Jurkat, Clone E6-1 (cell line): ENCODE measurements at regions not wholly inside any gene's neighbourhood (a gene's known extent, or its start where the extent isn't known, plus 50 kb on each side); places are given as distances from the start of the nearest gene placed in this dataset.

Experiments
- DNase-seq: peaks from one replicate; pipeline ENCODE4 v3.0.0-alpha.2; 2011; ENCODE audit warnings: low read depth, low spot score
- H3K4me3 ChIP-seq: 2 replicates; pipeline ENCODE4 v1.5.1; 2011; ENCODE audit warnings: mild to moderate bottlenecking, low read length, control low read depth, moderate library complexity

DNA sequence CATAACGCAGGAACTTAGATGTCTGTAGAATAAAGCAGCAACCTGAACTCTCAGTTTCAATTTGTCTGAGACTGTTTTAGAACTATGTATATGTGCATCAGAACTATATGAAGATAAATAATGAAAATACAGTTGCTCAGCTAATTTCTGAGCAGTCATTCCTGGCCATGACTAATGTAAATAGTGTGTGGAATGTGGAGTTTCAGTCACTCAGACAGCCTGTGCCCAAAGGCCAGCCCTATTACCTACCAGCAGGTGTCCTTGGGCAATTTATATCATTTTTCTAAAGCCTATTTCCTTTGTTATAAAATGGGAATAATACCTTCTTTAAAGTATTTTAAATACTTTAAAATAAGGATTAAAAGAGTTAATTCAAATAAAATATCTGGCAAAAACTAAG is 56.0 kb upstream of the RELL1 start:
- DNase-seq, result no peak
- no peak overlapping the region for H3K4me3 ChIP-seq

DNA sequence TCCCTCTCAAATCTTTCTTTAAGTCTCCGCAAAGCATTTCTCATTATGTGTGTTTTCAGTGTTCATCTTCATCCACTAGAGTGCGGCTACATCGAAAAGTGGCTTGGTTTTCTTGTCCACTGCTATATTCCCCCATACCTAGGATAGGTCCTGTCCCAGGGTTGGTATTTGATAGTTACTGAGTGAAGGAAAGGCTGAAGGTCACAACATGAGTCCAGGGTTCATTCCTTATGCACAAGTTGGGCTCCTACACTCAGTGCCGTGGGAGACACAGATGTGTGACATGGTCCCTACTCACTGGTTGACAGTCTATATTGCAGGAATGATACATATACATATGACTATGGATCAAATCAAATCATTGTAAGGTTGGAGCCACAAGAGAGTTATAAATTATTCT is 55.4 kb upstream of the RELL1 start:
- DNase-seq, result no peak
- no peak overlapping the region for H3K4me3 ChIP-seq

DNA sequence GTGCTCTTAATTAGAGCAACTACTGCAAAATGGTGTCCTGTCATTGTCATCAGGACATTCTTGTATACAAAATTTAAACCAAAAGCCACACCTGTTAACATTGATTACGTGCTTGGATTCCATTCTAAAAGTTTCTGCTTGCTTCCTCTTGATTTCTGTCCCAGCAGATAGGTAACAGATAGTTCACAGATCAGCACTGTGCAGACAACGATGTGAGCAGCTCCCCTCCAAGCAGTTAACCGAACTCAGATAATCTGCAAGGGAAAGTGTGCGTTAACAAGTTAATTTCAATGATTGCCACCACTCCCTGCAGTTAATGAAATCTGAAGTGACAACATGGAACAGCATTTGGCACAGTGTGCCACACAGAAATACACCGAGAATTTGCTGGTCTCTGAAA is 54.4 kb upstream of the RELL1 start:
- no peak overlapping the region for H3K4me3 ChIP-seq
- DNase-seq, result no peak

DNA sequence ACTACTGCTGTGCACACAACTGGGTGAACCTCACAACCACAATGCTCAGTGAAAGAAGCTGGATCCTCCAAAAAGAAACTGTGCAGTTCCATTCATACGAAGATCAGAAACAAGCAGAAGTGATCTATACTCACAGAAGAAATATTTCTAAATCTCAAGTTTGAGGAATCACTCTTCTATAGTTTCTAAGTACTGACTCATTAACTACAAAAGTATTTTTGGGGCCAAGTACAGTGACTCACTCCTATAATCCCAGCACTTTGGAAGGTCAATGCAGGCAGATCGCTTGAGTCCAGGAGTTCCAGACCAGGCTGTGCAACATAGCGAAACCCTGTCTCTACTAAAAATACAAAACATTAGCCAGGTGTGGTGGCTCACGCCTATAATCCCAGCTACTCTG is 51.3 kb upstream of the RELL1 start:
- no peak for DNase-seq

More for the DNA sequence above, 51.3 kb upstream of the RELL1 start:
- no peak overlapping the region for H3K4me3 ChIP-seq
